HepG2 (cell line): ENCODE measurements at regions not wholly inside any gene's neighbourhood (a gene's known extent, or its start where the extent isn't known, plus 50 kb on each side); places are given as distances from the start of the nearest gene placed in this dataset.

Experiments
- ATAC-seq: fragments of 200-7000 bp; cut with Tn5 transposase; 3 replicates; pipeline ENCODE4 v1.9.1; 2020; ENCODE audit warnings: mild to moderate bottlenecking, moderate library complexity
- BruUV-seq: library from RNA; stranded (reverse); fragments of 400-500 nt; replicated peaks from 2 replicates; lab custom pipeline; 2021; lab: Mats Ljungman, UMichigan
- CTCF ChIA-PET: fragments of 300-600 bp; formaldehyde crosslinking; extraction: SDS; loops from one replicate; lab custom pipeline; 2021; ENCODE audit warnings: low total read pairs, inconsistent platforms, low intra/inter-chr PET ratio; lab: Yijun Ruan, JAX
- POLR2A ChIA-PET: fragments of 350-600 bp; sonication (Branson Sonifier 250); formaldehyde crosslinking; loops from one replicate; lab custom pipeline; 2020; ENCODE audit warnings: antibody characterized with exemption, inconsistent platforms; lab: Yijun Ruan, JAX
- DNase-seq: peaks from one replicate; pipeline ENCODE4 v3.0.0-alpha.2; 2015; ENCODE audit warnings: low spot score
- FAIRE-seq: peaks from 3 replicates; lab custom pipeline; 2011; peaks lifted over from hg19 to GRCh38; lab: Jason Lieb, UNC
- H2AFZ ChIP-seq: one replicate; pipeline ENCODE4 v1.6.1; 2011; ENCODE audit warnings: low read length, inconsistent platforms
- H3K27ac ChIP-seq: fragments of 300-600 bp; 3 replicates; pipeline ENCODE4 v1.8.0; 2011; ENCODE audit warnings: mixed run types, mild to moderate bottlenecking, mixed read lengths, low read length, inconsistent platforms; ENCODE audit not compliant: insufficient read depth; ENCODE audit errors: extremely low read length
- H3K27me3 ChIP-seq, 2 experiments: fragments of 200-600 bp in 1 of 2; 2 replicates in 1 of 2; 3 replicates in 1 of 2; pipeline versions ENCODE4 v1.6.0 to v1.8.0; 2011; ENCODE audit warnings: low read length in 2 of 2, mild to moderate bottlenecking in 2 of 2, moderate library complexity in 2 of 2, inconsistent platforms in 1 of 2; ENCODE audit not compliant: insufficient read depth in 2 of 2, control insufficient read depth in 1 of 2
- H3K36me3 ChIP-seq, 2 experiments: fragments of 200-600 bp in 1 of 2; replicated peaks in 1 of 2; 2 replicates in 1 of 2; 3 replicates in 1 of 2; pipeline versions ENCODE4 v1.5.1 to v1.8.0; 2011; ENCODE audit warnings: low read length in 2 of 2, inconsistent platforms in 1 of 2; ENCODE audit not compliant: insufficient read depth in 2 of 2, control insufficient read depth in 1 of 2
- H3K4me1 ChIP-seq: 2 replicates; pipeline ENCODE4 v1.5.1; 2012; ENCODE audit warnings: low read length, inconsistent platforms; ENCODE audit not compliant: insufficient read depth
- H3K4me2 ChIP-seq: 2 replicates; pipeline ENCODE4 v1.6.0; 2011; ENCODE audit warnings: low read depth, low read length, inconsistent platforms
- H3K4me3 ChIP-seq, 3 experiments: fragments of 200-600 bp in 1 of 3; sonication (generic), shearing (Covaris generic) in 1 of 3; replicated peaks in 1 of 3; 2 replicates each; pipeline ENCODE4 v1.5.1; 2011 to 2016; ENCODE audit warnings: low read length in 3 of 3, inconsistent platforms in 2 of 3, low read depth in 2 of 3, mild to moderate bottlenecking in 2 of 3, control low read depth in 1 of 3, mixed read lengths in 1 of 3; ENCODE audit not compliant: insufficient read depth in 1 of 3
- H3K79me2 ChIP-seq: one replicate; pipeline ENCODE4 v1.6.1; 2011; ENCODE audit warnings: low read length, inconsistent platforms; ENCODE audit not compliant: insufficient read depth
- H3K9ac ChIP-seq: 2 replicates; pipeline ENCODE4 v1.6.0; 2011; ENCODE audit warnings: mild to moderate bottlenecking, low read depth, low read length, inconsistent platforms; ENCODE audit not compliant: insufficient read depth
- H3K9me3 ChIP-seq: 2 replicates; pipeline ENCODE4 v1.5.1; 2012; ENCODE audit warnings: mild to moderate bottlenecking, low read length
- H4K20me1 ChIP-seq: 2 replicates; pipeline ENCODE4 v1.6.0; 2011; ENCODE audit warnings: inconsistent platforms, mild to moderate bottlenecking, low read length, moderate library complexity; ENCODE audit not compliant: insufficient read depth
- CTCF ChIP-seq: sonication (generic); formaldehyde crosslinking; IDR thresholded peaks from 2 replicates; pipeline ENCODE4 v1.5.0; 2020; ENCODE audit warnings: mild to moderate bottlenecking, missing genetic modification reagents, moderate library complexity
- MAFF ChIP-seq: IDR thresholded peaks from 2 replicates; pipeline ENCODE4 v1.6.1; 2011; ENCODE audit warnings: low read depth, low read length, improper control_type of control experiment
- RFXAP ChIP-seq: sonication (generic); formaldehyde crosslinking; IDR thresholded peaks from 2 replicates; pipeline ENCODE4 v1.4.0; 2020; ENCODE audit warnings: missing genetic modification reagents, borderline replicate concordance
- STAG1 ChIP-seq: sonication (generic); formaldehyde crosslinking; IDR thresholded peaks from 2 replicates; pipeline ENCODE4 v1.4.0; 2020; ENCODE audit warnings: missing genetic modification reagents
- TFE3 ChIP-seq: IDR thresholded peaks from 2 replicates; pipeline ENCODE4 v1.6.1; 2016
- ZBTB26 ChIP-seq: IDR thresholded peaks from 2 replicates; pipeline ENCODE4 v1.6.1; 2016; ENCODE audit warnings: missing compliant biosample characterization, missing genetic modification reagents, borderline replicate concordance
- ZNF781 ChIP-seq: sonication (generic); formaldehyde crosslinking; IDR thresholded peaks from 2 replicates; pipeline ENCODE4 v1.5.1; 2020; ENCODE audit warnings: borderline replicate concordance, mild to moderate bottlenecking, missing genetic modification reagents; ENCODE audit errors: not compliant biosample characterization
- WGBS: methylation state at CpG from one replicate; pipeline ENCODE4 v1.1.6; 2017; ENCODE audit warnings: low lambda C conversion rate; 5-methylcytosine and 5-hydroxymethylcytosine counted together
- in situ Hi-C: cut with HindIII; loops from 2 replicates; pipeline ENCODE4 v1.10.0; 2017; ENCODE audit warnings: low pct_unique_long_range_greater_than_20kb; ENCODE audit not compliant: extremely low pct_ligation_motif_present
- intact Hi-C: fragments of 100-400 bp; cut with micrococcal nuclease; formaldehyde crosslinking; loops from one replicate; pipeline ENCODE4 v1.10.0; 2022; ENCODE audit not compliant: unreplicated experiment

DNA sequence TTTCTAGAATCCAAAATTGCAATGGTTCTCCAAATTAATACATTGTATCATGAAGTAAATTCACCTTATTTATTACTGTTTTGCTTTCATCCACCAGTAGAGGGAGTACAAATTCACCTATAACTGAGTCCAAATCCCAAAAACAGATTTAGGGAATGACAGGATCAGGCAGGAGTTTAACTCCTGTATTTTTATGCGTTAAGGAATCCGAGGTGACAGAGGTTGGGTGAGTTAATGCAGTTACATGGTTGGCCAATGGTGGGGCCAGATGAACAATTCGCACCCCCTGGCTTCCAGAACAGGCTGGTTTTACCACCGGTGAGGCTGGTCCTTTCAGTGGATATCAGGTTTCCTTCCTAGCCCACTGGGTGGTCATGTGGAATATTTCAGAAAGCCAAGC lies 82.4 kb downstream of the MTNR1A start:
- H3K4me3 ChIP-seq, result no peak overlapping the region
- no peaks in the 10 kb centered on the region; the same call in 1 of the 2 replicates for H4K20me1 ChIP-seq
- peak; percentile 16 for DNase-seq
- H3K79me2 ChIP-seq, result no peaks in the 10 kb centered on the region
- POLR2A ChIA-PET, result no interaction called here
- BruUV-seq, result no TSS peak
- H3K36me3 ChIP-seq, result no peaks in the 10 kb centered on the region
- H3K27me3 ChIP-seq, result peaks cover 0 to 1% of the 10 kb centered on the region in 2 experiments; a peak in 1 of 5 replicates
- CTCF ChIA-PET, result interaction anchor here (1.3 kb wide), 1 partner anchor 115 kb away, joined by 7 read pairs; no protein-coding TSS in a partner anchor
- no peak overlapping the region for H3K4me2 ChIP-seq
- in situ Hi-C loops, result no loop called here
- H3K4me1 ChIP-seq, result no peaks in the 10 kb centered on the region
- H3K9ac ChIP-seq, result no peak overlapping the region
- H2AFZ ChIP-seq, result no peak overlapping the region
- intact Hi-C loops, result loop anchor here (1.0 kb wide), 1 partner anchor 114 kb away; no protein-coding TSS in a partner anchor
- H3K27ac ChIP-seq, result no peak overlapping the region
- ATAC-seq, result no peak
- no peaks in the 10 kb centered on the region for H3K9me3 ChIP-seq
- 19% methylated on average over 4 of the region's 4 CpGs for WGBS
- TF ChIP-seq ZNF781 (CRISPR knock-in tag) (no peak), TFE3 (no peak), MAFF (no peak), ZBTB26 (no peak), RFXAP (CRISPR knock-in tag) (no peak), STAG1 (CRISPR knock-in tag) (peak; percentile 59), CTCF (CRISPR knock-in tag) (peak; percentile 55)
- FAIRE-seq, result peak; percentile 28
